HEK293T (cell line): ENCODE measurements at regions not wholly inside any gene's neighbourhood (a gene's known extent, or its start where the extent isn't known, plus 50 kb on each side); places are given as distances from the start of the nearest gene placed in this dataset.

Experiments
- CTCF ChIA-PET: fragments of 350-600 bp; formaldehyde crosslinking; extraction: SDS; loops from one replicate; lab custom pipeline; 2021; ENCODE audit warnings: antibody characterized with exemption, inconsistent platforms; lab: Yijun Ruan, JAX
- POLR2A ChIA-PET: fragments of 350-600 bp; formaldehyde crosslinking; extraction: SDS; loops from one replicate; lab custom pipeline; 2020; ENCODE audit warnings: antibody characterized with exemption, inconsistent platforms; lab: Yijun Ruan, JAX
- DNase-seq: peaks from one replicate; pipeline ENCODE4 v3.0.0; 2012; ENCODE audit warnings: mixed read lengths; ENCODE audit errors: extremely low spot score
- ARNT ChIP-seq: fragments of 450-650 bp; IDR thresholded peaks from 2 replicates; pipeline ENCODE4 v1.6.1; 2017; ENCODE audit warnings: mild to moderate bottlenecking
- BHLHE40 ChIP-seq: fragments of 450-650 bp; IDR thresholded peaks from 2 replicates; pipeline ENCODE4 v1.6.1; 2016; ENCODE audit warnings: mild to moderate bottlenecking, moderate library complexity, borderline replicate concordance
- CTBP1 ChIP-seq: fragments of 450-650 bp; IDR thresholded peaks from 2 replicates; pipeline ENCODE4 v1.6.1; 2016; ENCODE audit warnings: borderline replicate concordance
- ELF4 ChIP-seq: fragments of 450-650 bp; IDR thresholded peaks from 2 replicates; pipeline ENCODE4 v1.6.1; 2017; ENCODE audit warnings: antibody characterized with exemption
- FOXA1 ChIP-seq: fragments of 450-650 bp; IDR thresholded peaks from 2 replicates; pipeline ENCODE4 v1.6.1; 2016; ENCODE audit warnings: mild to moderate bottlenecking
- FOXK2 ChIP-seq: fragments of 450-650 bp; IDR thresholded peaks from 2 replicates; pipeline ENCODE4 v1.6.1; 2016; ENCODE audit warnings: mild to moderate bottlenecking
- FOXM1 ChIP-seq: fragments of 450-650 bp; IDR thresholded peaks from 2 replicates; pipeline ENCODE4 v1.6.1; 2017; ENCODE audit warnings: mild to moderate bottlenecking, borderline replicate concordance
- HDGF ChIP-seq: fragments of 450-650 bp; IDR thresholded peaks from 2 replicates; pipeline ENCODE4 v1.6.1; 2017; ENCODE audit warnings: antibody characterized with exemption, borderline replicate concordance
- L3MBTL2 ChIP-seq: fragments of 450-650 bp; conservative IDR thresholded peaks from 2 replicates; pipeline ENCODE4 v1.6.1; 2016; ENCODE audit warnings: mild to moderate bottlenecking
- LEF1 ChIP-seq: fragments of 450-650 bp; IDR thresholded peaks from 2 replicates; pipeline ENCODE4 v1.6.1; 2017; ENCODE audit warnings: mild to moderate bottlenecking, borderline replicate concordance
- NFRKB ChIP-seq: fragments of 450-650 bp; IDR thresholded peaks from 2 replicates; pipeline ENCODE4 v1.6.1; 2016; ENCODE audit warnings: mild to moderate bottlenecking, moderate library complexity
- PKNOX1 ChIP-seq: fragments of 450-650 bp; IDR thresholded peaks from 2 replicates; pipeline ENCODE4 v1.6.1; 2016
- SP1 ChIP-seq: fragments of 450-650 bp; IDR thresholded peaks from 2 replicates; pipeline ENCODE4 v1.6.1; 2017
- SUZ12 ChIP-seq: fragments of 450-650 bp; IDR thresholded peaks from 2 replicates; pipeline ENCODE4 v1.6.1; 2016; ENCODE audit warnings: mild to moderate bottlenecking
- TARDBP ChIP-seq: fragments of 450-650 bp; IDR thresholded peaks from 2 replicates; pipeline ENCODE4 v1.6.1; 2016
- ZNF384 ChIP-seq: fragments of 450-650 bp; IDR thresholded peaks from 2 replicates; pipeline ENCODE4 v1.6.1; 2016

- DNase-seq: no peak
- ChIA-PET CTCF (no interaction called here), POLR2A (no interaction called here)
- TF ChIP-seq FOXA1 (no peak), FOXK2 (no peak), ELF4 (no peak), FOXM1 (no peak), TARDBP (no peak), ARNT (no peak)
Measured at GRCh38 chr13:22137361-22138050, 466.6 kb downstream of the FGF9 start.

- TF ChIP-seq LEF1 (no peak), CTBP1 (no peak), NFRKB (no peak), ZNF384 (no peak), FOXM1 (no peak), L3MBTL2 (no peak), TARDBP (no peak), SP1 (no peak), ELF4 (no peak), BHLHE40 (no peak), HDGF (no peak), SUZ12 (no peak), FOXK2 (no peak), PKNOX1 (no peak)
- ChIA-PET CTCF (no interaction called here), POLR2A (no interaction called here)
- no peak for DNase-seq
Measured at GRCh38 chr13:22138947-22139346, 468.1 kb downstream of the FGF9 start.

- CTCF ChIA-PET: no interaction called here
- TF ChIP-seq FOXM1 (no peak), SP1 (no peak), FOXA1 (no peak), HDGF (no peak), PKNOX1 (no peak), ARNT (no peak), ZNF384 (no peak), NFRKB (no peak), ELF4 (no peak), L3MBTL2 (no peak), BHLHE40 (no peak), CTBP1 (no peak), FOXK2 (no peak), TARDBP (no peak), LEF1 (no peak), SUZ12 (no peak)
- POLR2A ChIA-PET: no interaction called here
- DNase-seq: no peak
Measured at GRCh38 chr13:22141716-22142115, 470.8 kb downstream of the FGF9 start.

- no peak for DNase-seq
- no peak for TF ChIP-seq ZNF384
- no peak for TF ChIP-seq HDGF
- no peak for TF ChIP-seq FOXM1
- TF ChIP-seq ELF4: no peak
- no peak for TF ChIP-seq FOXK2
- TF ChIP-seq BHLHE40: no peak
- no peak for TF ChIP-seq ARNT
- no peak for TF ChIP-seq FOXA1
- TF ChIP-seq NFRKB: no peak
- no peak for TF ChIP-seq CTBP1
- TF ChIP-seq PKNOX1: no peak
- TF ChIP-seq LEF1: no peak
- no peak for TF ChIP-seq TARDBP
- TF ChIP-seq SUZ12: no peak
- no peak for TF ChIP-seq SP1
- POLR2A ChIA-PET: no interaction called here
- CTCF ChIA-PET: no interaction called here
Measured at GRCh38 chr13:22143671-22144070, 472.8 kb downstream of the FGF9 start.

GRCh38 chr13:22144806-22145205 lies 473.9 kb downstream of the FGF9 start:
- TF ChIP-seq PKNOX1: no peak
- TF ChIP-seq NFRKB: no peak
- no peak for TF ChIP-seq HDGF
- TF ChIP-seq L3MBTL2: no peak
- no peak for TF ChIP-seq ZNF384
- no peak for TF ChIP-seq FOXA1
- no peak for TF ChIP-seq FOXM1
- no peak for TF ChIP-seq SUZ12
- no peak for TF ChIP-seq LEF1
- POLR2A ChIA-PET: no interaction called here
- CTCF ChIA-PET: no interaction called here
- DNase-seq: no peak

- POLR2A ChIA-PET: no interaction called here
- no peak for DNase-seq
- TF ChIP-seq FOXM1: no peak
- no peak for TF ChIP-seq PKNOX1
- no peak for TF ChIP-seq L3MBTL2
- no peak for TF ChIP-seq NFRKB
- CTCF ChIA-PET: no interaction called here
Measured at GRCh38 chr13:22148187-22148586, 477.3 kb downstream of the FGF9 start.
